ENCODE measurements at regions not wholly inside any gene's neighbourhood (a gene's known extent, or its start where the extent isn't known, plus 50 kb on each side); places are given as distances from the start of the nearest gene placed in this dataset.

- TF ChIP-seq POLR2A (IDR thresholded peaks at IDR 0.05; ENCODE audit: extremely low read depth, insufficient read length) (no peak), CTCF (IDR thresholded peaks at IDR 0.05; ENCODE audit: low read depth, low read length) (no peak), MAX (IDR thresholded peaks at IDR 0.05; ENCODE audit: low read depth, low read length) (peak; percentile 32; the same call in 1 of the 2 replicates)
Measured at GRCh38 chr1:31524186-31524901, 52.0 kb upstream of the TINAGL1 start.

Data from NB4 (cell line).